Esophagus squamous epithelium (tissue), 5 donors: ENCODE measurements at regions not wholly inside any gene's neighbourhood (a gene's known extent, or its start where the extent isn't known, plus 50 kb on each side); places are given as distances from the start of the nearest gene placed in this dataset.
"Not testable (repeated sequence)": the region's sequence is repeated elsewhere in the genome, so short reads cannot be mapped to it uniquely, and the experiment has no call there.

Experiments used
- DNase-seq: peaks from one replicate; lab custom pipeline; 2025; lab: John Stamatoyannopoulos, UW
- H3K27ac ChIP-seq, 4 donors: fragments of 200-600 bp; sonication (generic); one replicate each; pipeline ENCODE4 v1.5.1; 2016 to 2019; ENCODE audit warnings: mild to moderate bottlenecking in 1 of 4
- H3K27me3 ChIP-seq, 4 donors: fragments of 200-600 bp; sonication (generic); 1 replicate in 3 of 4; 2 replicates in 1 of 4; pipeline versions ENCODE4 v1.5.1 to v1.6.0; 2017 to 2021; ENCODE audit warnings: antibody characterized with exemption in 1 of 4
- H3K36me3 ChIP-seq, 3 donors: fragments of 200-600 bp; sonication (generic); one replicate each; pipeline ENCODE4 v1.5.1; 2016 to 2019
- H3K4me1 ChIP-seq, 3 donors: fragments of 200-600 bp; sonication (generic); one replicate each; pipeline ENCODE4 v1.5.1; 2017 to 2019
- H3K4me3 ChIP-seq, 4 donors: fragments of 200-600 bp; sonication (generic); 1 replicate in 3 of 4; 2 replicates in 1 of 4; pipeline ENCODE4 v1.5.1; 2016 to 2019; ENCODE audit warnings: mild to moderate bottlenecking in 2 of 4, moderate library complexity in 1 of 4
- H3K9me3 ChIP-seq, 3 donors: fragments of 200-600 bp; sonication (generic); one replicate each; pipeline ENCODE4 v1.5.1; 2016 to 2019
- POLR2A ChIP-seq, 4 donors: fragments of 450-650 bp; IDR thresholded peaks; one replicate each; pipeline ENCODE4 v1.6.1; 2017; ENCODE audit warnings: antibody characterized with exemption in 4 of 4, mild to moderate bottlenecking in 4 of 4, moderate library complexity in 3 of 4
- whole genome bisulfite sequencing, 2 donors: methylation state at CpG; one replicate each; pipeline ENCODE4 v1.1.5; 2018; 5-methylcytosine and 5-hydroxymethylcytosine counted together
- intact Hi-C: fragments of 100-400 bp; cut with DNase I; formaldehyde crosslinking; loops from one replicate; pipeline ENCODE4 v1.15.0; 2022
- TF ChIP-seq, protein P1 (sequence below), 6 experiments: fragments of 450-650 bp in 4 of 6; fragments of 200-600 bp in 2 of 6; sonication (generic) in 2 of 6; IDR thresholded peaks; one replicate each; pipeline ENCODE4 v1.5.1; 2016 to 2019; ENCODE audit warnings: antibody characterized with exemption in 6 of 6, mild to moderate bottlenecking in 4 of 6, moderate library complexity in 4 of 6
- donor health status: DM: yes; HTN: yes; CAD: no.

DNA sequence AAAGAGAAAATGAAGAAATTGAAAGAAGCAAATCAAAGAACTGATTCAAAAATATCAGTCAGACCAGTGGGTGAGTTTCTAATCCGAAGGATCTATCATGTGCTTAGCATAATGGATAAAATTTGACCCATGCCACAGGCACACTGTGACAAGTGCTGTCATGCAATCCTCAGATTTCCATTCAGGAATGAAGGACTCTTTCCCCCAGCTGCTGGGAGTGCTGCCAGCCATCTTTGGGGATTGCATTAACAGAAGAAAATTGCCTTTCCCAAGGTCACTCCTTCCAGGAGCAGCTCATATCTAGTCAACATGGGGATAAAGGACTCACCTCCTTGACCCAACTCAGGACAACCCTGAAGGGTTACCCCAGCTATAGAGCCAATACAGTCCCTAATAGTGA lies 316.7 kb upstream of the TBX18 start:
- TF ChIP-seq, protein P1, sequence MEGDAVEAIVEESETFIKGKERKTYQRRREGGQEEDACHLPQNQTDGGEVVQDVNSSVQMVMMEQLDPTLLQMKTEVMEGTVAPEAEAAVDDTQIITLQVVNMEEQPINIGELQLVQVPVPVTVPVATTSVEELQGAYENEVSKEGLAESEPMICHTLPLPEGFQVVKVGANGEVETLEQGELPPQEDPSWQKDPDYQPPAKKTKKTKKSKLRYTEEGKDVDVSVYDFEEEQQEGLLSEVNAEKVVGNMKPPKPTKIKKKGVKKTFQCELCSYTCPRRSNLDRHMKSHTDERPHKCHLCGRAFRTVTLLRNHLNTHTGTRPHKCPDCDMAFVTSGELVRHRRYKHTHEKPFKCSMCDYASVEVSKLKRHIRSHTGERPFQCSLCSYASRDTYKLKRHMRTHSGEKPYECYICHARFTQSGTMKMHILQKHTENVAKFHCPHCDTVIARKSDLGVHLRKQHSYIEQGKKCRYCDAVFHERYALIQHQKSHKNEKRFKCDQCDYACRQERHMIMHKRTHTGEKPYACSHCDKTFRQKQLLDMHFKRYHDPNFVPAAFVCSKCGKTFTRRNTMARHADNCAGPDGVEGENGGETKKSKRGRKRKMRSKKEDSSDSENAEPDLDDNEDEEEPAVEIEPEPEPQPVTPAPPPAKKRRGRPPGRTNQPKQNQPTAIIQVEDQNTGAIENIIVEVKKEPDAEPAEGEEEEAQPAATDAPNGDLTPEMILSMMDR (IDR thresholded peaks at IDR 0.05) = no peak
- no peak for TF ChIP-seq POLR2A (IDR thresholded peaks at IDR 0.05)
- H3K9me3 ChIP-seq = no peaks in the 10 kb centered on the region
- H3K4me1 ChIP-seq = no peaks in the 10 kb centered on the region
- 27 to 46% methylated on average over 1 of the region's 1 CpG for WGBS, 2 donors
- H3K27ac ChIP-seq = no peak overlapping the region
- intact Hi-C loops = no loop called here
- H3K4me3 ChIP-seq = no peak overlapping the region
- H3K27me3 ChIP-seq = no peaks in the 10 kb centered on the region
- DNase-seq = no peak
- H3K36me3 ChIP-seq = no peaks in the 10 kb centered on the region

DNA sequence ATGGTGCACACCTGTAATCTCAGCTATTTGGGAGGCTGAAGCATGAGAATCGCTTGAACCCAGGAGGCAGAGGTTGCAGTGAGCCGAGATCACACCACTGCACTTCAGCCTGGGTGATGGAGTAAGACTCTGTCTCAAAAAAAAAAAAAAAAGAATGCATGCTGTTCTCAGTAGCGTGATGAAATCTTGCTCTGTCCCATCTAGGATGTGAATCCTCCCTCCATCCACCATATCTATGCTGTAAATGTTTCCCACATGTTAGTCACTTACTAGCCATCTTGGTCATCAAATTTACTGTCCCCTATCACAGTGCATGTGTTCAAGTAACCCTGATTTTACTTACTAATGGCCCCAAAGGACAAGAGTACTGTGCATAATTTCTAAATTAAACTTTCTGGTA lies 315.4 kb upstream of the TBX18 start:
- intact Hi-C loops = no loop called here
- Histone ChIP-seq H3K27me3 (no peaks in the 10 kb centered on the region), H3K36me3 (no peaks in the 10 kb centered on the region), H3K27ac (no peak overlapping the region), H3K4me3 (no peak overlapping the region), H3K9me3 (no peaks in the 10 kb centered on the region), H3K4me1 (no peaks in the 10 kb centered on the region)
- no peak for DNase-seq
- WGBS, 2 donors = 61 to 76% methylated on average over 3 of the region's 3 CpGs
- no peak for TF ChIP-seq POLR2A (IDR thresholded peaks at IDR 0.05)
- TF ChIP-seq, protein P1 (IDR thresholded peaks at IDR 0.05) = no peak

DNA sequence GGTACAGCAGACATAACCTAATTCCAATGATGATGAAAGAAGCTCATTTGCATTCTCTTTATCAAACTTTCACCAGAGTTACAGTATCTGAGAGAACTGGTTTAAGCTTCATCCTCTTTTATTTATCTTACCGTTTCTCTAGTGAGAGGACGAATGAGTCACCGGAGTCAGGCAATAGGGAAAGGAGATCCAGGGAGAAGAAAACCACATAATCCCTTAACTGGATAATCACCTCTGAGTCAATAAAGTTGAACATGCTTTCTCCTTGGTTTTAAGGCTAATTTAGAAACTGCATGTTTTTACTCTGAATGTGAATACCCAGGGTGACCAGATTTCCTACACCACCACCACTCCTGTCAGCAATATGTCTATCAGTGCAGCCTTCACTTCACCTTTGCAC lies 313.7 kb upstream of the TBX18 start:
- H3K36me3 ChIP-seq = no peaks in the 10 kb centered on the region
- no peaks in the 10 kb centered on the region for H3K4me1 ChIP-seq
- DNase-seq = no peak
- no peaks in the 10 kb centered on the region for H3K9me3 ChIP-seq
- H3K4me3 ChIP-seq = no peak overlapping the region
- TF ChIP-seq, protein P1 (IDR thresholded peaks at IDR 0.05) = no peak
- no peak overlapping the region for H3K27ac ChIP-seq
- WGBS, 2 donors = 23 to 33% methylated on average over 3 of the region's 3 CpGs
- intact Hi-C loops = no loop called here
- no peaks in the 10 kb centered on the region for H3K27me3 ChIP-seq

DNA sequence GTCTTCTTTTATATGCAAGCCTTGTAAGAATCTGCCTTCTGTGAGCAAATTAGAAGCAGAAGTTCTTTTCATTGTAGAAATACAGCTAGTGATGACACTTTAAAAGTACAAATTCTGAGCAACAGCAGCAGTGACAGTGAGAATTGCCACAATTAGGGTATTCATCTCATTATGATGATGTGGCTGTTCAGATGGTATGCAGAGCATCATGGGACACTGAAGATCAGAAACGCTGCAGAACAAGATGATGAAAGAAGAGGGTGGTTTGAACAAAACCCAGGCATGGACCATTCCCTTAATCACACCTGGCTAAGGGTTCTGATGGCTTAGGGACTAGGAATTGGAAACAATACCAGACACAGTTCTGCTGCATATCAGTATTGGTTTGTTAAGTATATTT lies 312.7 kb upstream of the TBX18 start:
- Histone ChIP-seq H3K27ac (no peak overlapping the region), H3K4me1 (no peaks in the 10 kb centered on the region), H3K9me3 (no peaks in the 10 kb centered on the region), H3K36me3 (no peaks in the 10 kb centered on the region), H3K27me3 (no peaks in the 10 kb centered on the region), H3K4me3 (no peak overlapping the region)
- WGBS, 2 donors = 7 to 8% methylated on average over 1 of the region's 1 CpG
- TF ChIP-seq, protein P1 (IDR thresholded peaks at IDR 0.05) = no peak
- no peak for TF ChIP-seq POLR2A (IDR thresholded peaks at IDR 0.05)
- DNase-seq = no peak
- intact Hi-C loops = no loop called here

DNA sequence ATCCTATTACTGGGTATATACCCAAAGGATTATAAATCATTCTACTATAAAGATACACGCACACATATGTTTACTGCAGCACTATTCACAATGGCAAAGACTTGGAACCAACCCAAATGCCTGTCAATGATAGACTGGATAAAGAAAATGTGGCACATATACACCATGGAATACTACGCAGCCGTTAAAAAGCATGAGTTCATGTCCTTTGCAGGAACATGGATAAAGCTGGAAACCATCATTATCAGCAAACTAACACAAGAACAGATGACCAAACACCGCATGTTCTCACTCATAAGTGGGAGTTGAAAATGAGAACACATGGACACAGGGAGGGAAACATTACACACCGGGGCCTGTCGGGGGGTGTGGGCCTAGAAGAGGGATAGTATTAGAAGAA lies 307.4 kb upstream of the TBX18 start:
- H3K4me3 ChIP-seq, H3K36me3 ChIP-seq, H3K27ac ChIP-seq, H3K4me1 ChIP-seq, intact Hi-C loops, DNase-seq, H3K27me3 ChIP-seq, H3K9me3 ChIP-seq: not testable (repeated sequence)
- 82 to 95% methylated on average over 6 of the region's 6 CpGs for WGBS, 2 donors

DNA sequence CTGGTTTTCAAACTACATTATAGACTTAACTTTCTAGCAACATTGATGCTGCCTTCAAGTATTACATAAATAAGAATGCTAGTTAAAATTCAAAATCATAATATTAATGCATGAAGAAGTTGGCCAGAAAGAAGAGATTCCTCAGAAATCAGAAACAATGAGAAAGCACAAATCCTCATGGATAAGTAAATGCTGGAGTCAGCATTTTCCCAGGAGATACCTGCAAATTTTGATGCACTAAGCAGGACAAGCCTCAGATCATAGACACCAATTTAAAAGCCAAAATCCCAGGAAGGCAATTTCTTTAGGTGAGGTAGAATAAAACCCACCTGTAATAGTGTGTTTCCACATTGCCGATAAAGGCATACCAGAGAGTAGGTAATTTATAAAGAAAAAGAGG lies 305.2 kb upstream of the TBX18 start:
- no peak for DNase-seq
- Histone ChIP-seq H3K9me3 (peaks cover 0 to 4% (median 3%) of the 10 kb centered on the region in 3 donors), H3K27ac (no peak overlapping the region), H3K36me3 (no peaks in the 10 kb centered on the region), H3K4me3 (no peak overlapping the region), H3K4me1 (no peaks in the 10 kb centered on the region), H3K27me3 (no peaks in the 10 kb centered on the region)
- no peak for TF ChIP-seq POLR2A (IDR thresholded peaks at IDR 0.05)
- TF ChIP-seq, protein P1 (IDR thresholded peaks at IDR 0.05) = no peak
- 88 to 95% methylated on average over 1 of the region's 1 CpG for WGBS, 2 donors
- intact Hi-C loops = no loop called here
